Endodermal cell (in vitro differentiated cells): ENCODE measurements at regions not wholly inside any gene's neighbourhood (a gene's known extent, or its start where the extent isn't known, plus 50 kb on each side); places are given as distances from the start of the nearest gene placed in this dataset.
A peak's percentile ranks its signal among the peaks of the same experiment; 100 is the strongest.

Experiments used
- DNase-seq: peaks from one replicate; pipeline ENCODE4 v3.0.0-alpha.2; 2017
- H3K27ac ChIP-seq: 2 replicates; pipeline ENCODE4 v1.5.1; 2013; ENCODE audit warnings: mild to moderate bottlenecking, low read depth, low read length, moderate library complexity
- H3K27me3 ChIP-seq: 2 replicates; pipeline ENCODE4 v1.6.1; 2013; ENCODE audit warnings: mild to moderate bottlenecking, low read length, moderate library complexity; ENCODE audit not compliant: insufficient read depth, control insufficient read depth, poor library complexity, severe bottlenecking
- H3K36me3 ChIP-seq: 2 replicates; pipeline ENCODE4 v1.7.0; 2013; ENCODE audit warnings: mild to moderate bottlenecking, low read length, moderate library complexity; ENCODE audit not compliant: control insufficient read depth, insufficient read depth
- H3K4me1 ChIP-seq: one replicate; pipeline ENCODE4 v1.7.0; 2013; ENCODE audit warnings: low read length; ENCODE audit not compliant: control insufficient read depth, insufficient read depth
- H3K4me3 ChIP-seq: 2 replicates; pipeline ENCODE4 v1.5.1; 2013; ENCODE audit warnings: mild to moderate bottlenecking, low read length, moderate library complexity
- H3K9ac ChIP-seq: 2 replicates; pipeline ENCODE4 v1.6.1; 2013; ENCODE audit warnings: mild to moderate bottlenecking, low read length, moderate library complexity; ENCODE audit not compliant: poor library complexity, severe bottlenecking; ENCODE audit errors: extremely low read depth
- H3K9me3 ChIP-seq: 2 replicates; pipeline ENCODE4 v1.6.1; 2013; ENCODE audit warnings: mild to moderate bottlenecking, low read length, moderate library complexity; ENCODE audit not compliant: control insufficient read depth
- H3K27ac Mint-ChIP-seq: 2 replicates; pipeline ENCODE4 v1.8.0; 2020; ENCODE audit warnings: mixed read lengths
- H3K27me3 Mint-ChIP-seq: 2 replicates; pipeline ENCODE4 v1.8.0; 2021; ENCODE audit warnings: mild to moderate bottlenecking, mixed read lengths; ENCODE audit not compliant: insufficient read depth
- H3K36me3 Mint-ChIP-seq: 2 replicates; pipeline ENCODE4 v1.8.0; 2020; ENCODE audit warnings: low read depth, mixed read lengths
- H3K4me1 Mint-ChIP-seq: 2 replicates; pipeline ENCODE4 v1.8.0; 2020; ENCODE audit warnings: mixed read lengths
- H3K4me3 Mint-ChIP-seq: 2 replicates; pipeline ENCODE4 v1.8.0; 2020; ENCODE audit warnings: mild to moderate bottlenecking, moderate library complexity, mixed read lengths
- H3K9me3 Mint-ChIP-seq: 2 replicates; pipeline ENCODE4 v1.8.0; 2020; ENCODE audit warnings: mild to moderate bottlenecking, mixed read lengths
- CTCF ChIP-seq: fragments of 200-600 bp; sonication (generic); conservative IDR thresholded peaks from 2 replicates; pipeline ENCODE4 v1.5.0; 2021; ENCODE audit warnings: antibody characterized with exemption, mild to moderate bottlenecking
- WGBS, 2 experiments: methylation state at CpG; one replicate each; pipeline versions ENCODE4 v1.1.5 to v1.1.7; 2013; ENCODE audit warnings: missing lambda C conversion rate in 2 of 2, mixed read lengths in 1 of 2; ENCODE audit not compliant: insufficient coverage in 1 of 2, insufficient read length in 1 of 2; 5-methylcytosine and 5-hydroxymethylcytosine counted together

DNA sequence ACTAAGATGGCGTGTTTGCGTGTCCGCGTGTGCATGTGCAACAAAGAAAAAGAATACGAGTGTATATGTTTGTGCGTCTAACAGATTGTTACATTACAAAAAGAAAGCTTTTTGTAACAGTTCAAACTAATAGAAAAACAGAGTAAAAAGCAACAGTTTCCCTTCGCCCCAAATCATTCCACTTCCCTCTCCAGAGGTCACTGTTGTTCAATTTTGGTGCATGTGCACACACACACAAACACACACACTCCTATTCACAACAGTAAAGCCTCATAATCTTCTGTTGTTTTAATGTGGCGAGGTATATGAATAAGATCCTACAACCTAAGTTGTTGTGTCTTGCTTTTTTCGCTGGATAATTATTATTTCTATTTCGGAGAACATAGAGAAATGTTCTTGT is 357.3 kb upstream of the SLC8A1 start:
- H3K36me3 ChIP-seq: no peaks in the 10 kb centered on the region
- TF ChIP-seq CTCF: peak; percentile 26
- Mint-ChIP-seq H3K4me1 (peaks cover under 1% of the 10 kb centered on the region), H3K27me3 (no peaks in the 10 kb centered on the region), H3K4me3 (no peak overlapping the region), H3K9me3 (no peaks in the 10 kb centered on the region), H3K27ac (no peak overlapping the region), H3K36me3 (no peaks in the 10 kb centered on the region)
- no peak overlapping the region for H3K4me3 ChIP-seq
- H3K9ac ChIP-seq: no peak overlapping the region
- H3K27me3 ChIP-seq: no peaks in the 10 kb centered on the region
- no peak overlapping the region for H3K27ac ChIP-seq
- DNase-seq: no peak
- H3K4me1 ChIP-seq: peaks cover 1% of the 10 kb centered on the region
- WGBS, 2 experiments: 88% methylated on average over 5 to 8 of the region's 10 CpGs
- no peaks in the 10 kb centered on the region for H3K9me3 ChIP-seq

DNA sequence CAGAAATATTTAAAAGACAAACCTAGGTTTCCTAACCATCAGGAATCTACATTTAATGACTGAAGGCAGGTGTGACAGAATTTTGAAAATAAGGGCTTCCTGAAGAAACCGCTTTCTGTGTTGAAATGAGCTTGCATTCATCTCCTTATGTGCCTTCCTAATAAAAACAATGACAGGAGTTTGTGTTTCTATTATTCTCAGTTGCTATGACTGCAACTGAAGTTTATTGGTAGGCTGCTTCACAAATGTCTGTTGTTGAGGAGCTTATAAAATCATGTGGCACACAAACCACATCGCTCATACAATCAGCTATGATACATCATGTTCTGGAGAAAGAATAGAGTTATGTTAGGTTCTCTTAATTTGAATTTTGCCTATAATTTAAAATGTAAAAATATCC is 362.7 kb upstream of the SLC8A1 start:
- Mint-ChIP-seq H3K36me3 (no peaks in the 10 kb centered on the region), H3K9me3 (no peaks in the 10 kb centered on the region), H3K4me1 (no peaks in the 10 kb centered on the region), H3K27ac (no peak overlapping the region), H3K4me3 (no peak overlapping the region), H3K27me3 (no peaks in the 10 kb centered on the region)
- WGBS, 2 experiments: 98 to 100% methylated on average over 1 to 2 of the region's 2 CpGs
- H3K27me3 ChIP-seq: no peaks in the 10 kb centered on the region
- H3K36me3 ChIP-seq: no peaks in the 10 kb centered on the region
- H3K9me3 ChIP-seq: no peaks in the 10 kb centered on the region
- no peak overlapping the region for H3K4me3 ChIP-seq
- no peak for DNase-seq
- H3K27ac ChIP-seq: no peak overlapping the region
- no peak for TF ChIP-seq CTCF
- no peak overlapping the region for H3K9ac ChIP-seq
- H3K4me1 ChIP-seq: no peaks in the 10 kb centered on the region

DNA sequence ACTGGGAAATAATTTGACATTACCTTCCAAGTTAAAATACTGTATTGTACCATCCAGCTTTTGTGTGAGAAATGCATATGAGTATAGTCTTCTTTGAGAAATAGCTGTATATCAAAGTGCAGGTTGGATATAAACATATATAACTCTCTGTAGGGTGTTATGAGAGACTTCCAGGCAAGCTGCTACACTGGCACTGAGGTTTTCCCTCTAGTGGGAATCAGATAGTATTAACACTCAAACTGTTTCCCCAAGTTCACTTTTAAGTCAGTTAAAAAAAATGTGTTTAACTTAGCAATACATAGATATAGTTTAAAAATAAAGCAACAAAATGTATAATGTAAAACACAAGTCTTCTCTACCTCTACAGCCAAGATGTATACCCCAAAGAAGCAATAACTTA is 368.4 kb upstream of the SLC8A1 start:
- no peaks in the 10 kb centered on the region for H3K4me1 Mint-ChIP-seq
- no peak overlapping the region for H3K27ac Mint-ChIP-seq
- Histone ChIP-seq H3K4me3 (no peak overlapping the region), H3K27me3 (no peaks in the 10 kb centered on the region), H3K9me3 (no peaks in the 10 kb centered on the region), H3K4me1 (no peaks in the 10 kb centered on the region), H3K9ac (no peak overlapping the region), H3K36me3 (no peaks in the 10 kb centered on the region), H3K27ac (no peak overlapping the region)
- TF ChIP-seq CTCF: peak; percentile 57
- DNase-seq: no peak
- no peaks in the 10 kb centered on the region for H3K36me3 Mint-ChIP-seq
- H3K27me3 Mint-ChIP-seq: no peaks in the 10 kb centered on the region
- H3K4me3 Mint-ChIP-seq: no peak overlapping the region
- no peaks in the 10 kb centered on the region for H3K9me3 Mint-ChIP-seq
